ENCODE measurements at regions not wholly inside any gene's neighbourhood (a gene's known extent, or its start where the extent isn't known, plus 50 kb on each side); places are given as distances from the start of the nearest gene placed in this dataset.

- H3K27ac ChIP-seq = no peak overlapping the region
- no peak for TF ChIP-seq ZFX (IDR thresholded peaks at IDR 0.05)
- TF ChIP-seq, protein P1, sequence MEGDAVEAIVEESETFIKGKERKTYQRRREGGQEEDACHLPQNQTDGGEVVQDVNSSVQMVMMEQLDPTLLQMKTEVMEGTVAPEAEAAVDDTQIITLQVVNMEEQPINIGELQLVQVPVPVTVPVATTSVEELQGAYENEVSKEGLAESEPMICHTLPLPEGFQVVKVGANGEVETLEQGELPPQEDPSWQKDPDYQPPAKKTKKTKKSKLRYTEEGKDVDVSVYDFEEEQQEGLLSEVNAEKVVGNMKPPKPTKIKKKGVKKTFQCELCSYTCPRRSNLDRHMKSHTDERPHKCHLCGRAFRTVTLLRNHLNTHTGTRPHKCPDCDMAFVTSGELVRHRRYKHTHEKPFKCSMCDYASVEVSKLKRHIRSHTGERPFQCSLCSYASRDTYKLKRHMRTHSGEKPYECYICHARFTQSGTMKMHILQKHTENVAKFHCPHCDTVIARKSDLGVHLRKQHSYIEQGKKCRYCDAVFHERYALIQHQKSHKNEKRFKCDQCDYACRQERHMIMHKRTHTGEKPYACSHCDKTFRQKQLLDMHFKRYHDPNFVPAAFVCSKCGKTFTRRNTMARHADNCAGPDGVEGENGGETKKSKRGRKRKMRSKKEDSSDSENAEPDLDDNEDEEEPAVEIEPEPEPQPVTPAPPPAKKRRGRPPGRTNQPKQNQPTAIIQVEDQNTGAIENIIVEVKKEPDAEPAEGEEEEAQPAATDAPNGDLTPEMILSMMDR (conservative IDR thresholded peaks at IDR 0.05) = no peak
Measured at GRCh38 chr14:22088614-22089342, 415.2 kb upstream of the OR4E1 start.

DNA sequence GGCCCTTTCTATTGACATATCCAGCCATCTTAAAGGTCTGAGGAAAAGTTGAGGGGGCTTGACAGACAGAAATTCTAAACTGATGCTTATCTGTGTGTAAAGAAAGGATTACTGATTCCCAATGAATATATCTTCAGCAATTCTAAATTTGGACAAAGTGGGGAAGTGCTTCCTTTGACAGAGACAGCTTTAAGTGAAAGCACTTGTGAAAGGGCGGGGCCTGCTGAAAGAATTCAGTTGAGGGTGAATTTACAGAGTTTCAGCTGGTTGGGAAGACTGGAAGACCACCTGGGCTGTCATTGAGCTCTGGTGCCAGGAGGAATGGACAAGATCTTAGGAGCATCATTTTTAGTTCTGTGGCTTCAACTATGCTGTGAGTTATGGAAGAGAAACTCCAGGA lies 412.5 kb upstream of the OR4E1 start:
- TF ChIP-seq ZFX (IDR thresholded peaks at IDR 0.05) = no peak
- TF ChIP-seq, protein P1 (conservative IDR thresholded peaks at IDR 0.05) = no peak
- no peak overlapping the region for H3K27ac ChIP-seq

DNA sequence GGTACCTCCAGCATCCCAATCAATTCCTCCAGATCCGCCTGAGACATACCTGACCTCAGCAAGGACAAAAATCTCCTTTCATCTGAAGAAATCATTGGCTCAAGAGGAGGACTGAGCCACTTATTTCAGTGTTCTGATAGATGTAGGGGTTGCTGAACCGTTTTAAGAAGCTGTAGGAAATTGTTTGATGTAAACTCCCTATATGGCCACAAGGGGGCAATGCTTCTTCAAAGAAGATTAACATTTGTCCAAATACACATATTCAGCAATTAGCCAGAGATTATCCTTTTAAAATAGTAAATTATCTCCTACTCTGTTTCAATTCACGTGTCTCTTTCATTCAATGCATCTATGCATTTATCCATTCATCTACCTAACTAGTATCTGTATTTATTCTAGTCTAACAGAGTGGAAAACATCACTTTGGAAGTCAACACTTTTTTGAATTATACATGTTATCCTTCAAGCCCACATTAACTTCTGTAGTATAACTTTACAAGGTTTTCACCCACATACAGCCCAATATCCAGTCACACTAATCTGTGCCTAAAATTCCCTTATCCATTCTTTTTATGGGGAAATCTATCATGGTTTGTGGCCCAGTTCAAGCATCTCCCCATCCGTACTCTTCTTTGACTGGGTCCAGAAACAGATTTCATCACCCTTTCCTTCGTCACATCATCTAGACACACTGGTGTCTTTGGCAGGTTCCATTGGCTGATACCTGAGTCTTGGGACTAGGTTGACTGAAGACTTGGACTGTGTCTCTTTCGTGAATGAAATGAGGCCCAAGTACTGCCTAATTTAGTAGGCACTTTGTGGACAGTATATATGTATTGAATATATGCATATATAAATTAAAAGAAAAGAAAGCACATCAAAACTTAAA lies 411.0 kb upstream of the OR4E1 start:
- H3K27ac ChIP-seq = no peak overlapping the region
- TF ChIP-seq, protein P1 (conservative IDR thresholded peaks at IDR 0.05) = peak; percentile 78
- no peak for TF ChIP-seq ZFX (IDR thresholded peaks at IDR 0.05)

DNA sequence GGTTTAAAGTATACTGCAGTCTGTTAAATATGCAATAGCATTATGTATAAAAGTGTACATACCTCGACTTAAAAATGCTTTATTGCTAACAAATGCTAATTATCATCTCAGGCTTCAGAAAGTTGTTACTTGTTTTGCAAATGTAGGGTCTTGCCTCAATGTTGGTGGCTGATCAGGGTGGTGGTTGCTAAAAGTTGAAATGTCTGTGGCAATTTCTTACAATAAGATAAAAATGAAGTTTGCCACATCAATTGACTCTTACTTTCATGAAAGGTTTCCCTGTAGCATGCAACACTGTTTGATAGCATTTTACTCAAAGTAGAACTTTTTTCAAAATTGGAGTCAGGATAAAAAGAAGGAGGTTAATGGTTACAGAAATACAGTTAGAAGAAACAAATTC lies 407.7 kb upstream of the OR4E1 start:
- no peak overlapping the region for H3K27ac ChIP-seq
- TF ChIP-seq, protein P1 (conservative IDR thresholded peaks at IDR 0.05) = no peak
- TF ChIP-seq ZFX (IDR thresholded peaks at IDR 0.05) = no peak

DNA sequence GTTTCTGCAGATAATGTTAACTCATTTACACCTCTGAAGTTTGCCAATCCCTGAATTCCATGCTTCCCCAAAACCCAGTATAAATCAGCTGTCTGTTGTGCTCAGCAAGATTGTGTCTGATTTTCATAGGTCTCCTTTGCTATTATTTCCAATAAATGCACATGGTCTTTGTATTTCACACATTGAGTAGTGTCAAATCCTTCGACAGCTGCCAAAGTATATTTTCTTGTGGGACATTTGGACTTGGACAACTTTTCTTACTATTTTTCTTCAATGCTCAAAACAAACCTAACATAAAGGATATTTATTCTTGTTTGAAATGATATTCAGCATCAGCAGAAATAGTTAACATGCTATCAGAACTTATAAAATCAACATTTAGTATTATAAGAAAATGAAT lies 406.1 kb upstream of the OR4E1 start:
- no peak overlapping the region for H3K27ac ChIP-seq
- no peak for TF ChIP-seq ZFX (IDR thresholded peaks at IDR 0.05)
- TF ChIP-seq, protein P1 (conservative IDR thresholded peaks at IDR 0.05) = no peak

DNA sequence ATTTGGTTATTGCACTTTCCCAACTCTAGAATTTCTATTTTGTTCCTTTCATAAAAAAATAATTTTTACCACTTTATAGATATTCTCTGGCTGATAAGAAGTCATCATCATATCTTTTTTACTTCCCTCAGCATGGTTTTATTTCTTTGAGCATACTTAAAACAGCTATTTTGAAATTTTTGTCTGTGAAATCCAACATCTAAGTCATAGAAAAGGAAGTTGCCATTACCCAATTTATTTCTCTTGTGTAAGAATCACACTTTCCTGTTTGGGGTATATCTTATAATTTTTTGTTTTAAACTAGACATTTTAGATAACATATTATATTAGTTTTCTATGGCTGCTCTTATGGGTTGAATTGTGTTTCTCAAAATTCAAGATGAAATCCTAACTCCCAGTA lies 400.2 kb upstream of the OR4E1 start:
- TF ChIP-seq, protein P1 (conservative IDR thresholded peaks at IDR 0.05) = no peak
- TF ChIP-seq ZFX (IDR thresholded peaks at IDR 0.05) = no peak
- no peak overlapping the region for H3K27ac ChIP-seq

- H3K27ac ChIP-seq = no peak overlapping the region
- TF ChIP-seq, protein P1 (conservative IDR thresholded peaks at IDR 0.05) = no peak
- TF ChIP-seq ZFX (IDR thresholded peaks at IDR 0.05) = no peak
Measured at GRCh38 chr14:22071006-22071405, 397.4 kb upstream of the OR4E1 start.

Data from C4-2B (cell line).